Adrenal gland (tissue), 9 donors: ENCODE measurements at regions not wholly inside any gene's neighbourhood (a gene's known extent, or its start where the extent isn't known, plus 50 kb on each side); places are given as distances from the start of the nearest gene placed in this dataset.

ENCODE experiments used
- DNase-seq, 7 donors: peaks; one replicate each; pipeline ENCODE4 v3.0.0-alpha.2; 2019 to 2020
- H3K27ac ChIP-seq, 5 donors: fragments of 200-600 bp; sonication (generic) in 4 of 5; 1 replicate in 3 of 5; 2 replicates in 2 of 5; pipeline versions ENCODE4 v1.5.1 to v1.8.0; 2016 to 2020; ENCODE audit warnings: mild to moderate bottlenecking in 1 of 5
- H3K27me3 ChIP-seq: fragments of 200-600 bp; 2 replicates; pipeline ENCODE4 v1.8.0; 2021
- H3K36me3 ChIP-seq, 2 donors: fragments of 200-600 bp; replicated peaks in 1 of 2; 1 replicate in 1 of 2; 2 replicates in 1 of 2; pipeline versions ENCODE4 v1.5.1 to v1.8.0; 2018 to 2022
- H3K4me1 ChIP-seq, 2 donors: fragments of 200-600 bp; replicated peaks in 1 of 2; 1 replicate in 1 of 2; 2 replicates in 1 of 2; pipeline versions ENCODE4 v1.5.1 to v1.8.0; 2018 to 2021
- H3K4me3 ChIP-seq, 4 donors: fragments of 200-600 bp; sonication (generic) in 3 of 4; one replicate each; pipeline ENCODE4 v1.5.1; 2016 to 2018
- H3K9me3 ChIP-seq, 3 donors: fragments of 200-600 bp; sonication (generic) in 1 of 3; replicated peaks in 1 of 3; 1 replicate in 2 of 3; 2 replicates in 1 of 3; pipeline versions ENCODE4 v1.5.1 to v1.8.0; 2016 to 2021
- CTCF ChIP-seq, 6 experiments: fragments of 450-650 bp in 4 of 6; fragments of 200-600 bp in 2 of 6; sonication (generic) in 1 of 6; IDR thresholded peaks; 1 replicate in 5 of 6; 2 replicates in 1 of 6; pipeline versions ENCODE4 v1.5.1 to v1.8.0; 2016 to 2021; ENCODE audit warnings: antibody characterized with exemption in 6 of 6, mild to moderate bottlenecking in 2 of 6, moderate library complexity in 1 of 6
- POLR2A ChIP-seq, 2 donors: fragments of 450-650 bp; IDR thresholded peaks; one replicate each; pipeline ENCODE4 v1.6.1; 2017; ENCODE audit warnings: antibody characterized with exemption in 2 of 2, mild to moderate bottlenecking in 2 of 2, moderate library complexity in 1 of 2
- WGBS, 4 donors: extraction: QIAGEN DNeasy Blood & Tissue Kit in 2 of 4; methylation state at CpG; one replicate each; pipeline versions ENCODE4 v1.1.5 to v1.1.7; 2013 to 2017; 5-methylcytosine and 5-hydroxymethylcytosine counted together
- intact Hi-C, 2 donors: fragments of 100-400 bp; cut with DNase I; formaldehyde crosslinking; loops; one replicate each; pipeline versions ENCODE4 v1.14.1 to v1.15.0; 2022 to 2023
- donor health status: healthy with polysubstance abuse.
- donor health status: Bipolar disorder and iron deficiency.
- donor health status: DM: yes; HTN: yes; CAD: no.
- donor health status: DM: no; HTN: no; CAD: no.
- donor health status: DM: no; HTN: no; CAD: no.

- Histone ChIP-seq H3K9me3 (no peaks in the 10 kb centered on the region), H3K4me3 (no peak overlapping the region), H3K4me1 (no peaks in the 10 kb centered on the region), H3K36me3 (no peaks in the 10 kb centered on the region), H3K27me3 (no peaks in the 10 kb centered on the region), H3K27ac (no peak overlapping the region)
- intact Hi-C loops, result no loop called here
- no peak for DNase-seq
- no peak for TF ChIP-seq CTCF (IDR thresholded peaks at IDR 0.05)
- no peak for TF ChIP-seq POLR2A (IDR thresholded peaks at IDR 0.05)
- WGBS, 4 donors, result 73 to 81% (median 78%) methylated on average over 9 to 13 of the region's 13 CpGs
Observed at GRCh38 chr16:73432850-73433730, 385.2 kb upstream of the ZFHX3 start.

- H3K4me1 ChIP-seq, result no peaks in the 10 kb centered on the region
- H3K9me3 ChIP-seq, result no peaks in the 10 kb centered on the region
- TF ChIP-seq POLR2A (IDR thresholded peaks at IDR 0.05) (no peak), CTCF (IDR thresholded peaks at IDR 0.05) (no peak)
- H3K27ac ChIP-seq, result no peak overlapping the region
- no peaks in the 10 kb centered on the region for H3K36me3 ChIP-seq
- H3K27me3 ChIP-seq, result no peaks in the 10 kb centered on the region
- intact Hi-C loops, result no loop called here
- no peak for DNase-seq
- no peak overlapping the region for H3K4me3 ChIP-seq
- 83 to 92% (median 86%) methylated on average over 3 of the region's 3 CpGs for WGBS, 4 donors
Observed at GRCh38 chr16:73430138-73430537, 382.2 kb upstream of the ZFHX3 start.

- H3K4me3 ChIP-seq, result no peak overlapping the region
- intact Hi-C loops, result no loop called here
- H3K27me3 ChIP-seq, result no peaks in the 10 kb centered on the region
- WGBS, 4 donors, result 70 to 76% (median 74%) methylated on average over 10 of the region's 10 CpGs
- DNase-seq, result no peak
- TF ChIP-seq CTCF (IDR thresholded peaks at IDR 0.05) (no peak), POLR2A (IDR thresholded peaks at IDR 0.05) (no peak)
- no peak overlapping the region for H3K27ac ChIP-seq
- no peaks in the 10 kb centered on the region for H3K36me3 ChIP-seq
- no peaks in the 10 kb centered on the region for H3K9me3 ChIP-seq
- no peaks in the 10 kb centered on the region for H3K4me1 ChIP-seq
Observed at GRCh38 chr16:73428121-73428520, 380.2 kb upstream of the ZFHX3 start.

- no peak overlapping the region for H3K4me3 ChIP-seq
- no peak for TF ChIP-seq POLR2A (IDR thresholded peaks at IDR 0.05)
- no peak for TF ChIP-seq CTCF (IDR thresholded peaks at IDR 0.05)
- no peak for DNase-seq
- intact Hi-C loops, result no loop called here
- H3K27me3 ChIP-seq, result no peaks in the 10 kb centered on the region
- no peaks in the 10 kb centered on the region for H3K36me3 ChIP-seq
- H3K9me3 ChIP-seq, result no peaks in the 10 kb centered on the region
- H3K4me1 ChIP-seq, result no peaks in the 10 kb centered on the region
- no peak overlapping the region for H3K27ac ChIP-seq
- 84 to 92% (median 89%) methylated on average over 3 of the region's 3 CpGs for WGBS, 4 donors
Observed at GRCh38 chr16:73427164-73427563, 379.2 kb upstream of the ZFHX3 start.
